Fibroblast of skin of left biceps (primary cell): ENCODE measurements at regions not wholly inside any gene's neighbourhood (a gene's known extent, or its start where the extent isn't known, plus 50 kb on each side); places are given as distances from the start of the nearest gene placed in this dataset.
A peak's percentile ranks its signal among the peaks of the same experiment; 100 is the strongest.
"Not testable (repeated sequence)": the region's sequence is repeated elsewhere in the genome, so short reads cannot be mapped to it uniquely, and the experiment has no call there.

Source experiments
- DNase-seq, 2 experiments: peaks; one replicate each; pipeline ENCODE4 v3.0.0-alpha.2; 2013; ENCODE audit warnings: low read depth in 2 of 2

DNA sequence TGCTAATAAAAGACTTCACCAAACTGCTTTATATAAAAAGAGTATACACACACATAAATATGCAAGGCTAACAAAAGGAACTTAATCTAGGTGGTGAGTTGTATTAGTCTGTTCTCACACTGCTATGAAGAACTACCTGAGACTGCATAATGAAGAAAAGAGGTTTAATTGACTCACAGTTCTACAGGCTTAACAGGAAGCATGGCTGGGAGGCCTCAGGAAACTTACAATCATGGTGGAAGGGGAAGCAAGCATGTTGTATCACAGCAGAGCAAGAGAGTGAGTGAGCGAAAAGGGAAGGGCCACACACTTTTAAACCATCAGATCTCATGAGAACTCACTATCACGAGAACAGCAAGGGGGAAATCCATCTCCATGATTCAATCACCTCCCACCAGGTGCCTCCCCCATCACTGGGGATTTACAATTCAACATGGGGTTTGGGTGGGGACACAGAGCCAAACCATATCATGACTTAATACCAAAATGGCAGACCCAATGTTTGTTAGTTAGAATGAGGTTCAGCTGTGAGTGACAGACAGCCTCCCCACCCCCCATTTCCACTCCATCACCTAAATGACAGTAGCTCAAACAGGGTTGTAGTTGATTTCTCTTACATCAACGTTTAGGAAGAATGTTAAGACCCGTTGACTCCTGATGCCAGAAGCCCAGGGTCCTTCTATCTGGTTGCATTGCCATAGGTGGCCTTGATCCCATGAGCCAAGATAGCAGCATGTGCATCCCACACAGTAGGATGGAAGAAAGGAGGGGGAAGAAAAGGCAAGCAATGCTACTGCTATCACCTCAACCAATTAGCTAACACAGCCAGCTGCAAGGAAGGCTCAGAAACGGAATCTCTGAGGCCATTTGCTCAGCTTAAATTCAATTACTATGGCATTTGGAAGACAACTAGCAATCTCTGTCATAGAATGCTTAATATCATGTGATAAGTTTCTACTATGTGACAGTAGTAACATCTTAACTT, 77.0 kb downstream of the CCDC71L start:
- DNase-seq: no peak

DNA sequence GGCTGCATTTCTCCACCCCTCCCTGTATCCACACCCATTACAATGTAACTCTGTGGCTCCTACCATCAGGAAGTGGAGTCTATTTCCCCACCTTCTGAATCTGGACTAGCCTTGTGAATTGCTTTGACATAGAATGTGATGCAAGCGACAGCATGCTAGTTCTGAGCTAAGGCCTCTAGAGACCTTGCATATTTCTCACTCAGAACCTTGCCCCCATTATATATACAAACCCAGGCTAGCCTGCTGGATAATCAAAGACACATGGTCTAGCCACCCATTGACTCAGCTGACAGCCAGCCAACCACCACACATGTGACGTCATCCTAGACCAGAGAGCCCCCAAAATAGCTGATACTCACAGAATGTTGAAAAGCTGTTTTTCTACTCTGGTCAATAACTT, 77.9 kb downstream of the CCDC71L start:
- peak; percentile 92 to 94 for DNase-seq

DNA sequence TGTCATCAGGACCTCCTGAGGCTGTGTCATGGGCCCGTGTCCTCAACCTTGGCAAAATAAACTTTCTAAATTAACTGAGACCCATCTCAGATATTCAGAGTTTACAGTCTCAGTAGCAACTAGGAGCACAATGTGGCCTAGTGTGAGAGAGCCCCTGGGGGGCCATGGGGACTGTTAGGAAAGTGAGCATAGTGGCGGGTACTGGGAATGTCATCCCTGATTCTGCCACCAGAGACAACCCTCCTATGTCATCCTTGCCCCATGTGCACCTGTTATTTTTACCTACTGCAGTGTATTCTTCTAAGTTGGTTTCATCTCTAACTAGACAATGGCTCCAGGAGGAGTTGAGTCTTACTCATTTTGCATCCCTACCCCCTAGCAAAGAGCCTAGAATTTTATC, 78.6 kb downstream of the CCDC71L start:
- DNase-seq: no peak

DNA sequence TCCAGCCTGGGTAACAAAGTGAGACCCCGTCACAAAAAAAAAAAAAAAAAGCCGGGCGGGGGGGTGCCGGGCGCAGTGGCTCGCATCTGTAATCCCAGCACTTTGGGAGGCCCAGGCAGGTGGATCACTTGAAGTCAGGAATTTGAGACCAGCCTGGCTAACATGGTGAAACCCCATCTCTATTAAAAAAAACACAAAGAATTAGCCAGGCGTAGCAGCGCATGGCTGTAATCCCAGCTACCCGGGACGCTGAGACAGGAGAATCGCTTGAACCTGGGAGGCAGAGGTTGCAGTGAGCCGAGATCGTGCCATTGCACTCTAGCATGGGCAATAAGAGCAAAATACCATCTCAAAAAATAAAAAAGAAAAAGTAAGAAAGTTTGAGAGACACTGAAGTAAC, 81.9 kb downstream of the CCDC71L start:
- DNase-seq: not testable (repeated sequence)

DNA sequence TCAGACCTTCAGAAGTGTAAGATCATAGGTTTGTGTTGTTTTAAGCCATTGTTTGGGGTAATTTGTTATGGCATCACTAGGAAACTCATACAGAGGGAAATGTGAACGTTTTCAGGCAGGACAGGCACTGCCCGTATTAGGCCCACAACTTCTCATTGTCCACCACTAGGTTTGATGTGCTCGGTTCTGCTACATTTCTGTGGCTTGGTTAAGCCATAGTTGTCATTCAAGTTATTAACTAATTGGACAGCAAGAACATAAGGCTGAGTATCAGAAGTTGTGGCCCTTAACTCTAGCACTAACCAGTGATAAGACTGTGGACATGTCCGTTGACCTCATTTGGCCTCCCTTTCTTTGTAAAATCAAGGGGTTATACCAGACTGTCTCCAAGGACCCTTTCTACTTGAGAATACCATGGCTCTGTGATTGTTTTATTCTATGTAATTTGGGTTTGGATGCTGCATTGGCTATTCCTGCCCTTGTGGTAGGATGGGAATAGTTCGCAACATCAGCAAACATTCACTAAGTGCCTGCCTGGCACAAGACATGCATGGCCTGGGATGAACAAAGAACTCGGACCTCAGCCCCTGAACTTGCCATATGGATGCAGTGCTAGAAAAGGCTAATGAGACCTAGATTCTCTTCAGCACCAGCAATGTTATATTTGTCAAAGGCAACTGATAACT, 85.7 kb downstream of the CCDC71L start:
- DNase-seq: no peak

DNA sequence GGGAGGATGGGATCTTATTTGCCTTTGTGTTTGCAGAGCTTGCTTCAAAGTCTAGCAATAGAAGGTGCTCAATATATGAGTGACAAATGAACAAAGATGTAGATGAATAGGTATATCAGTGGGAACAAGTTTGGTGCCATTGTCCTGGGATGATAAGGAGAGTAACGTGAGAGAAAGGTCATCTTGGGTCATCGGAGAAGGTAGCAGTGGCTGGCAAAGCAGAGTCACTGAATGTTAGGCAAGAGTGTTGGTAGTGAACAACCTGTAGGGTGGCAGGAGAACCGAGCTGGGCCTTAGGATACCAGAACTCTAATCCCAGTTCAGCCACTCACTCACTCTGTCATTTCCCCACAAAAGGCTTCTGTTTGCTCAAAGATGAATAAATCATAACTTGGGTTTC, 87.2 kb downstream of the CCDC71L start:
- DNase-seq: no peak

DNA sequence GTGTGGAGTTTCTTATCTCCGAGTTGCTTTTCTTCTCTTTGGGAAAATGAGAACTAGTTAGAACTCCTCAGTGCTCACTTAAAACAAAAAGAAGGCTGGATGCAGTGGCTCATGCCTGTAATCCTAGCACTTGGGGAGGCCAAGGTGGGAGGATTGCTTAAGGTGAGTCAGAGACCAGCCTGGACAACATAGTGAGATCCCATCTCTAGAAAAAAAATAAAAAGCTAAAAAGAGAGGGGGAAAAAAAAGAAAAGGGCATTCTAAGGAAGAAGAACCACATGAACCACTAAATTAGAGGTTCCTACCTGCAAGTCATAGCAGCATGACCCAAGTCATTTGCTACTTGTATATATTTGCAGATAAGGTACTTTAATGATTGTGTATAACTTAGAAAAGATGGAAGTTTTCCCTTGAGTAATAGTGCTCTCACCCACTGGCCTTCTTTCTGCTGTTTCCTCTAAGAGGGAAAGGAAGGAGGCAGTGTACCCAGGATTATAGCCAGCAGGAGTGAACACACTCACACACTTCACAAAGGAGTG, 87.8 kb downstream of the CCDC71L start:
- DNase-seq: no peak

DNA sequence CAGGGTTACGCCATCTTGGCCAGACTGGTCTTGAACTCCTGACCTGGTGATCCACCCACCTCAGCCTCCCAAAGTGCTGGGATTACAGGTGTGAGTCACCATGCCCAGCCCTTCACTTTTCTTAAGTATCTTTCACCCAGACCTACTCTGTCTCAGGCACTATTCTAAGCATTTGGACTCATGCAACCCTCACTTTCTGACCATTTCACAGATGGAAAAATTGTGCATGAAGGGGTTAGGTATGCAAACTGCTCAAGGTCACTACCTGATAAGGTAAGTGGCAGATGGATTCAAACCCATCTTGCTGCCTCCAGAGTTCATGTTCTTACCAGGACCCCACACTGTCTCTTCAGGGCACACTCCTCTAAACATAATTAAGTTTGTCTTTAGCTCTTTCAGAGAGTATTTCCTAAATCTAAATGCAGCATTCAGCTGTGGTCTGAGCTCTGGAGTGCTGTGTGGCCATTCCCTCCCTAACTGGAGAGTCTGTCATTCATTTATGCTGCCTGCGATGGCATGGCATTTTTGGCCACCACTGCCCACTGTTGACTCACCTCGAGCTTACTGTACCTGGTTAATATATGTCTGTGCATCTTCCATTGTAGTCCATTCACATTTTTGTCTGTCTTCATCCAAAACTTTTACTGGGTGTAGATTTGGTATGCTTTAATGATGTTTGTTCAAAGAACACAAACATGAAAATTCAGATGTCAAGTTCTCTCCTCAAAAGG, 88.4 kb downstream of the CCDC71L start:
- no peak for DNase-seq

DNA sequence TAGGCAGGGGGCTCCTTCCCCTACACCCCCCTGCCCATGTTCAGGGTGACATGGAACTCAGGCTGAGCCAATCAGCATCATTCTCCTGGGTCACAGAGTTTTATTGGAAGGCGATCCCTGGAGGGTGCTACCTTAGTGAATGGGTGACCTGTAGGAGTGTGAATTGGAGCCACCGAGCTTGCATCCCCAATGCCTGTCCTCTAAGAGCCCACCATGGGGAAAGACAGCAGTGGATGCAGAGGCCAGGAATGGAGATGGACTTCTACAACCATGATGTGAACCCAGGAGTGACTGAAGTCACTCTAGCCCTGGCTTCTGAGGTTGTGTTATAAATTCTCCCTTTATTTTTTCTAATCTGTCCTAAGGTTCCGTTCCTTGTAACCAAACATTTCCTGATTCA, 89.4 kb downstream of the CCDC71L start:
- DNase-seq: no peak

DNA sequence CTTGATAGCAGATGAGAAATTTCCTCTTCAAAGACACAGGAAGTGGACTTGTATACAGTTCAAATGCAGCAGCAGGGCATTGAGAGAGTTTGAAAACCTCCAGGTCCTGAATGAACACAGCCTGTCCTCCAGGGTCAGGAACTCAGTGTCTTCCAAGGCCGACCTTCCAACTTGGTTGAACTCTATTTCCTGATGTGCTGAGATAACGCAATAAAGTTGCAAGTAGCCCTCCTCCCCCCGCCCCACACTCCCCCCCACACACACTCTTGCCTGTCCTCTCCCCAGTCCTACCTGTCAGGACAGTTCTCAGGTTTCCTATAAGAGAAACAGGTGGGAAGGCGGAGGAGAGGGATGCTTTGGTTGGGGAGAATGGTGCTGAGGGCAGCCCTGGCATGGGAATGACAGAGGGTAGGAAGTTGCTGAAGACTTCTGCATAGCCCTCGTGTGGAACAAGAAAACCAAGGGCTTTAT, 90.0 kb downstream of the CCDC71L start:
- DNase-seq: no peak

DNA sequence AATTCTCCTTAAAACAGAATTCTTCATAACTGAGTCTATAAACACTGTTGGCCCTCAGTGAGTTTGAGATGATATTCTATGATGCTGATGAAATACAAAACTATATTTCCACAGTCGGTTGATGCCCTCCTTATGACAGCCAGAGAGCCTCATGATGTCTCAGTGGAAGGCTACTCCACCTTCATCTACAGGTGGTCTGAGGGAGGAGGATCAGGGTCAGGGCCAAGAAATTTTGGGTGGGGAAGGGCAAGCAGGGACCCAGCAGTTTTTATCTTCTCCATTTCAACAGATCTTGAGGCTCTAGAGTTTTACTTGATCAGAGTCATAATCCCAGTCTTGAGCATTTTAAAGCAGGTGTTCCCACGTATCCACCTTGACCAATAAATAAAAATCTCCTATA, 90.8 kb downstream of the CCDC71L start:
- DNase-seq: no peak

DNA sequence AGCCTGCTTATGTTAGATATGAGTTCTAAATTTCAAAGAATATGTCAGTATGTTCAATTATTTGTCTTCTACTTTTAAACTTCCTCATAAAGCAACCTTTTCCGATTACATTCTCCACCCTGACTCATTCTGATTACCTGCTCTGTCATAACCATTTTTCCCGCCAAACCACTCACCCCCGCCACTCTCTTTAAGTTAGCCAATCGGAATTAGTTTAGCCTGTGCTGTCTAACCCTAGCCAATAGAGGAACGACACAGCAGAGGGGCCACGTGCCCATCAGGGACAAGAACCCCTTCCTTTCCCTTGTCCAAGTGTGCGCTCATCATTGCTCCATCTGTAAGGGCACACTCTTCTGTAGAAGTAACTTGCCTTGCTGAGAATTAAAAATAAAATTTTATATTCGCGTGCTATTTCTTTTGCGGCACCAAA, 91.4 kb downstream of the CCDC71L start:
- no peak for DNase-seq

DNA sequence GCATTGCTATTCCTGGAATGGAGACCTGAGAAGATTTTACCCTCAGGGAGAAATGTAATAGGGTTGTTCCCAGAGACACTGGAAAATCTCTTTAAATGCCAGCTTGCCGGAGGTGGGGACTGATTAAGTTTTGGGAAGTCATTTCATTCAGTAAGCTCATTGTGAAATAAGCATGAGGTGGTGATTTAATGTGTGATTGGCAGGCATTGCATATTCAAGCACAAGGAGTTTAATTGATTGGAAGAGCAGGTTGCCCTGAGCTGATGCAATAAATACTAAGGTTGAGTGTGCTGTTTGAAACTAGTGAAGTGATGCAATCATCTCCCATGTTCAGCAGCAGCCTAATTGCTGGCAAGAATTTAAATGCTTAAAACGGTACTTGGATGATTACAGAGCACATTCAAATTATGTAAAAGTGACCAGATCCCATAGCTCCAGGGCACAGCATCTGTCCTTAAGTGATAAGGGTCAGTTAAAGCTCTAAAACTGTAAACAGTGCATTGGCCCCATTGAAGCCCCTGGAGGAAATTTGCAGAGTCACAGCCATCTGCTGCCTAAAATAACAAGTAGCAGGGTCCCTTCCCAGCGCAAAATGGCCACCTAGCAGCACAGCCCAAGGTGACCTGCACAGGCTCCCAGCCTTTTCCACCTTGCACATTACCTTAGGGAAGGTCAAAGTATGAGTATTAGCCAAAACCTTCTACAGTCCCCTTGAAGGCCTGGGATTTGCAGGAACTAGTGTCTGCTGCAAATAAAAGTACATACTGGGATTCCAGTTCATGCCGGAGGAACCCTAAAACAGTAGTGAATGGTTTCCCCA, 92.1 kb downstream of the CCDC71L start:
- DNase-seq: peak; percentile 81 to 87

DNA sequence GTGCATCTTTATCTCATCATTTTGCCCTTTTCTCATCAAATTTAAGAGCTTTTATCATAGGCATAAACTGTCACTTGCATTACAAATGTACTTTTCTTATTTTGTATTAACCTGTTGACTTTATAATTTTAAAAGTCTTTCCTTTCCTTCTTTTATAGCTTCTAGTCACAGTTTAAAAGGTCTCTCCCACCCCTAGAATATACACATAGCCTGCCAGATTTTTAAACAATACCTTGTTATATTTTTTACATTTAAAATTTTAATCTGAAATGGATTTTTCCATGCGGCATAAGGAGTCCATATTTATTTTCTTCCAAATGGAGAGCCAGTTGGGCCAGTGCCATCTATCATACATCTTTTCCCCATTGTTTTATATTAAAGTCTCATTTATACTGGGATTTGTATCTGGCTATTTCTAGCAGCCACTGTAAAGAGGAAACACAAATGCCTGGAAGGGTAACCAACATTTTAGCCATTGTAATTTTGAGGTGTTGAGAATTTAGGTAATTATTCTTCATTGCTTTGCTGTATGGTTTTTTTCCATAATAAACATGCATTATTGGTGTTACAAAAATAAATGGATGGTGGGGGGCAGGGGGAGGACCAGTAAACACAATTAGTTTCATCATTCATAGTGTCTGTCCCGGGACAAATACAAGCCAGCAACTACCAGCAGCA, 92.8 kb downstream of the CCDC71L start:
- DNase-seq: no peak

DNA sequence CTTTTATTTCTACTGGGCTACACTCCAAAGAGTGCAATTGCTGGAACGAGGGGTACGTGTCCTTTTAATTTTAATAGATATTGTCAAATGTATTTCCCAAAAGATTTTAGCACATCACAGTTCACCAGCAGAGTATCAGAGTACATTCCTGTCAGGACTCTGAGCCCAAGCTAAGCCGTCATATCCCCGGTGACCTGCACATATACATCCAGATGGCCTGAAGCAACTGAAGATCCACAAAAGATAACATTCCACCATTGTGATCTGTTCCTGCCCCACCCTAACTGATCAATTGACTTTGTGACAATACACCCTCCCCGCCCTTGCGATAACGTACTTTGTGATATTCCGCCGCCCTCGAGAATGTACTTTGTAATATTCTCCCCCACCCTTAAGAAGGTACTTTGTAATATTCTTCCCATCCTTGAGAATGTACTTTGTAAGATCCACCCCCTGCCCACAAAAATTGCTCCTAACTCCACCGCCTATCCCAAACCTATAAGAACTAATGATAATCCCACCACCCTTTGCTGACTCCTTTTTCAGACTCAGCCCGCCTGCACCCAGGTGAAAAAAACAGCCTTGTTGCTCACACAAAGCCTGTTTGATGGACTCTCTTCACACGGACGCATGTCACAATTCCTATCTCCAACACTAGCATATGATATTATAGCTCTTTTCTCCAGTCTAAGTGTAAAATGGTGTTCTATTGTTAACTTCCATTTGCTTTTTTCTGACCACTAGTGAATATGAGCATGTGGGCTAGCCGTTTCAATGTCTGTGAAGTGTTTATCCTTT, 93.6 kb downstream of the CCDC71L start:
- not testable (repeated sequence) for DNase-seq

DNA sequence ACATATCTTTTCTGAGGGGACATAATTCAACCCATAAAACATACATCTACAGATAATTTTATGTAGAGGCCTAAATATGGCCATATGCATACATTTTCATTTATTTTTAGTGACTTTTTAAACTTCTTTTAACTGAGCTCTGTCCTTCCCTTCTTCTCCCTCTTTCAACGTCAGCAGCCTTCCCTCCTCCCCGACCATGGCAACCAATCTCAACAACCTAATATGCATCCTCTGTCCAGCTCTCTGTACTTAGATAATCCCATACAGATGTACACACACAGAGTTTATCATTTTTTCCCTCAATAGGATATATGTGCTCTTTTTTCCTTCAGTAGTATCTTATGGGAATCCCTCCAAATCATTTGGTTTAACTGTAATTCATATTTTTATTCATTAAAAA, 94.3 kb downstream of the CCDC71L start:
- no peak for DNase-seq

DNA sequence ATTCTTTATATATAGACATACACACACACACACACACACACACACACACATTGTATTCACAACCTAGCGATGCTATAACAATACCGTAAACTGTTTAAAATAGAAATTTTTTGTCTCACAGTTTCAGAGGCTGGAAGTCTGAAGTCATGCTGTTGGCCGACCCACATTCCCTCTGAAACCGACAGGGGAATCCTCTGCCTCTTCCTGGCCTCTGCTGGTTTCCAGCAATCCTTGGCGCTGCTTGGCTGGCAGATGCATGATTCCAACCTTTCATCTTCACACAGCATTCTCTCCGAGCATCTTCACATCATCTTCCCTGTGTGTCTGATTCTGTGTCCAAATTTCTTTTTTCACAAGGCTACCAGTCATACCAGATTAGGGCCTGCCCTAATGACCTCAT, 94.8 kb downstream of the CCDC71L start:
- no peak for DNase-seq

DNA sequence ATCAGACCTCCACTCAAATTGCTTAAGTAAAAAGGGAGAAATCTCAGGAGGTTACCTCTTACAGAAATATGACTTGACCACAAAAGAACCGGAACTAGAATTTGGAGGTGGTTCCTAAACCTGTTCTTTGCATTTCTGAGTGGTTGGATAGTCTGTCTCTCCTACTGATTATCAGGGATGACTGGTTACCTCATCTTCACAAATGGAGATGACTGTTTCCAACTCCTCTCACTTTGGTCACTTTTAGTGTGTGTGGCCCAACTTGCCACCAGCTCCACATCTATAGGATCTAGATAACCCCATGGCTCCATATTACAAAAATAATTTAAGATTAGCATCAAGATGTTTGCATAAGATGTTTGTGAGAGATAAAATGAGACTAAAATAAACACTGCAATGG, 95.5 kb downstream of the CCDC71L start:
- DNase-seq: no peak

DNA sequence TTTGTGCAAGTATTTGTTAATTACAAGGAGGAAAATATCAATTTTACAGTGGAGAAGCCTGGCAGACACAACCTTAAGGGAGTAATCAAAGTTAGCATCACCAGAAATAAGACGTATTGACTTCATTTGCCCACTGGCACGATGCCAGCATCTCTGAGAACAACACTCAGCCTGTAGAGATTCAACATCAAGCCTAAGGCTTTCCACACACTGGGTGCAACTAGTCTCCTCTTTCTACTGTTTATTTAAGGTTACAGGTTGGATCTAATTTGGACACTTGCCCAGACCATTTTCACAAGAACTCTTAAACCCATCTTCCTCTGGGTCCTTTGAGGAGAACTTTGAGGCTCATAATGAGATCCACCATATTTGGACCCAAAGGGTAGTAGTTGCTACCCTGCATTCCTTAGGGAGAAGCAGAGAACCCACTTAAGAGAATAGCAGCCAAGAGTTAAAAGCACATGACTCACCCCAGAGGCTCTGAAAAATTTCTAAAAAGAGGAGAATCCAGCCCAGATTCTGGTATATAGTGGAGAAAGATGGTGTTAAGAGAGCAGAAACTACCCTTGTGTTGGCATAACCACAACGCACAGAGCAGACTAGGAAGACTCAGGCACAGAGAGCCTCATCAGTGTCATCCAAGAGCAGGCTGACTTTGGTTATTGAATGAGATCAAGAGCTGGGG, 97.3 kb downstream of the CCDC71L start:
- DNase-seq: no peak
